ENCODE measurements at regions not wholly inside any gene's neighbourhood (a gene's known extent, or its start where the extent isn't known, plus 50 kb on each side); places are given as distances from the start of the nearest gene placed in this dataset.

GRCh38 chr2:219752726-219753125 is 125.3 kb downstream of the SLC4A3 start:
- DNase-seq (no peak), ATAC-seq (peak in 1 of 2 donors; percentile 40)
- intact Hi-C loops (cut with DNase I) = no loop called here

GRCh38 chr2:219758907-219759680 is 131.7 kb downstream of the SLC4A3 start:
- DNase-seq (no peak), ATAC-seq (no peak)
- intact Hi-C loops (cut with DNase I) = no loop called here

- intact Hi-C loops (cut with DNase I) = no loop called here
- ATAC-seq = no peak
- no peak for DNase-seq
Observed at GRCh38 chr2:219759801-219760200, 132.4 kb downstream of the SLC4A3 start.

- DNase-seq (no peak), ATAC-seq (no peak)
- intact Hi-C loops (cut with DNase I) = no loop called here
Observed at GRCh38 chr2:219765231-219765911, 137.9 kb downstream of the SLC4A3 start.

- ATAC-seq (peak; percentile 56 to 77), DNase-seq (peak; percentile 57)
- intact Hi-C loops (cut with DNase I) = no loop called here
Observed at GRCh38 chr2:219766658-219767057, 139.2 kb downstream of the SLC4A3 start.

GRCh38 chr2:219769090-219769910 is 141.9 kb downstream of the SLC4A3 start:
- ATAC-seq (peak; percentile 90 to 94), DNase-seq (peak; percentile 72)
- intact Hi-C loops (cut with DNase I) = no loop called here

- no peak for DNase-seq
- intact Hi-C loops (cut with DNase I) = no loop called here
Observed at GRCh38 chr2:219772103-219772635, 144.7 kb downstream of the SLC4A3 start.

GRCh38 chr2:219772697-219773096 is 145.3 kb downstream of the SLC4A3 start:
- DNase-seq = no peak
- intact Hi-C loops (cut with DNase I) = no loop called here
- no peak for ATAC-seq

More at GRCh38 chr2:219772103-219772635, 144.7 kb downstream of the SLC4A3 start:
- ATAC-seq = no peak

- ATAC-seq (no peak), DNase-seq (no peak)
- intact Hi-C loops (cut with DNase I) = no loop called here
Observed at GRCh38 chr2:219775506-219775905, 148.1 kb downstream of the SLC4A3 start.

- DNase-seq (no peak), ATAC-seq (no peak)
- intact Hi-C loops (cut with DNase I) = no loop called here
Observed at GRCh38 chr2:219777388-219777787, 150.0 kb downstream of the SLC4A3 start.

- DNase-seq = no peak
- intact Hi-C loops (cut with DNase I) = no loop called here
- no peak for ATAC-seq
Observed at GRCh38 chr2:219778189-219778588, 150.8 kb downstream of the SLC4A3 start.

- DNase-seq (no peak), ATAC-seq (no peak)
- intact Hi-C loops (cut with DNase I) = no loop called here
Observed at GRCh38 chr2:219782737-219783348, 155.4 kb downstream of the SLC4A3 start.

GRCh38 chr2:219783359-219783975 is 156.0 kb downstream of the SLC4A3 start:
- DNase-seq (no peak), ATAC-seq (no peak)
- intact Hi-C loops (cut with DNase I) = no loop called here

GRCh38 chr2:219784178-219784577 is 156.7 kb downstream of the SLC4A3 start:
- intact Hi-C loops (cut with DNase I) = no loop called here
- no peak for ATAC-seq
- DNase-seq = no peak

- ATAC-seq (no peak), DNase-seq (no peak)
- intact Hi-C loops (cut with DNase I) = no loop called here
Observed at GRCh38 chr2:219789476-219789875, 162.0 kb downstream of the SLC4A3 start.

GRCh38 chr2:219792446-219792845 is 165.0 kb downstream of the SLC4A3 start:
- intact Hi-C loops (cut with DNase I) = no loop called here
- no peak for DNase-seq
- ATAC-seq = no peak

- ATAC-seq (no peak), DNase-seq (no peak)
- intact Hi-C loops (cut with DNase I) = no loop called here
Observed at GRCh38 chr2:219798430-219798829, 171.0 kb downstream of the SLC4A3 start.

- ATAC-seq (no peak), DNase-seq (no peak)
- intact Hi-C loops (cut with DNase I) = no loop called here
Observed at GRCh38 chr2:219803294-219803693, 175.9 kb downstream of the SLC4A3 start.

- DNase-seq (no peak), ATAC-seq (no peak)
- intact Hi-C loops (cut with DNase I) = no loop called here
Observed at GRCh38 chr2:219810895-219811294, 183.5 kb downstream of the SLC4A3 start.
